Endothelial cell of umbilical vein (primary cell): ENCODE measurements at regions not wholly inside any gene's neighbourhood (a gene's known extent, or its start where the extent isn't known, plus 50 kb on each side); places are given as distances from the start of the nearest gene placed in this dataset.

Source experiments
- CTCF ChIP-seq, 2 donors: IDR thresholded peaks; 1 replicate in 1 of 2; 2 replicates in 1 of 2; pipeline ENCODE4 v1.5.1; 2011; ENCODE audit warnings: low read length in 2 of 2, mild to moderate bottlenecking in 2 of 2, moderate library complexity in 2 of 2, control low read depth in 1 of 2, inconsistent platforms in 1 of 2, low read depth in 1 of 2; ENCODE audit not compliant: insufficient read depth in 1 of 2; ENCODE audit errors: extremely low read depth in 1 of 2
- EZH2 ChIP-seq: IDR thresholded peaks from 2 replicates; pipeline ENCODE4 v1.6.1; 2012; ENCODE audit warnings: borderline replicate concordance, low read depth, mild to moderate bottlenecking, moderate library complexity, low read length, inconsistent platforms; ENCODE audit not compliant: severe bottlenecking
- JUN ChIP-seq: IDR thresholded peaks from 2 replicates; pipeline ENCODE4 v1.6.1; 2011; ENCODE audit warnings: borderline replicate concordance, low read depth; ENCODE audit not compliant: insufficient read length, insufficient read depth
- MAX ChIP-seq: IDR thresholded peaks from 2 replicates; pipeline ENCODE4 v1.6.1; 2011; ENCODE audit not compliant: insufficient read depth, insufficient read length
- MYC ChIP-seq: IDR thresholded peaks from one replicate; pipeline ENCODE4 v1.6.1; 2011; ENCODE audit warnings: mild to moderate bottlenecking, low read depth, low read length
- POLR2A ChIP-seq: IDR thresholded peaks from 2 replicates; pipeline ENCODE4 v1.6.1; 2012; ENCODE audit warnings: low read depth, mild to moderate bottlenecking, control low read depth, low read length
- POLR2AphosphoS5 ChIP-seq: IDR thresholded peaks from 2 replicates; pipeline ENCODE4 v1.6.1; 2012; ENCODE audit warnings: low read depth, mild to moderate bottlenecking, control low read depth, low read length, moderate library complexity; ENCODE audit not compliant: insufficient read depth

- no peak for TF ChIP-seq CTCF (IDR thresholded peaks at IDR 0.05; ENCODE audit: extremely low read depth in 1 of 2, insufficient read depth in 1 of 2, low read depth in 1 of 2, low read length in 2 of 2)
- no peak for TF ChIP-seq POLR2A
- no peak for TF ChIP-seq MAX
- TF ChIP-seq POLR2AphosphoS5: no peak
- TF ChIP-seq MYC: no peak
- TF ChIP-seq EZH2: no peak
- TF ChIP-seq JUN: no peak
Measured at GRCh38 chr20:54706581-54706980, 231.2 kb downstream of the DOK5 start.
